KMS-11 (cell line): ENCODE measurements at regions not wholly inside any gene's neighbourhood (a gene's known extent, or its start where the extent isn't known, plus 50 kb on each side); places are given as distances from the start of the nearest gene placed in this dataset.

Source experiments
- H2AFZ ChIP-seq: fragments of 200-600 bp; sonication (generic); 2 replicates; pipeline ENCODE4 v1.6.1; 2016; ENCODE audit warnings: antibody characterized with exemption, mixed run types, low read depth
- H3K27ac ChIP-seq: fragments of 200-600 bp; sonication (generic); 2 replicates; pipeline ENCODE4 v1.6.1; 2016; ENCODE audit warnings: mild to moderate bottlenecking, mixed run types
- H3K27me3 ChIP-seq: fragments of 200-600 bp; sonication (generic); 2 replicates; pipeline ENCODE4 v1.6.1; 2017; ENCODE audit warnings: mild to moderate bottlenecking, low read depth, mixed run types, moderate library complexity; ENCODE audit not compliant: insufficient read depth
- H3K36me3 ChIP-seq: fragments of 200-600 bp; sonication (generic); 2 replicates; pipeline ENCODE4 v1.6.1; 2017; ENCODE audit warnings: mild to moderate bottlenecking, mixed run types; ENCODE audit not compliant: insufficient read depth
- H3K4me1 ChIP-seq: fragments of 200-600 bp; sonication (generic); 2 replicates; pipeline ENCODE4 v1.6.1; 2016; ENCODE audit warnings: mild to moderate bottlenecking, low read depth, mixed run types; ENCODE audit not compliant: poor library complexity, severe bottlenecking
- H3K4me2 ChIP-seq: fragments of 200-600 bp; sonication (generic); 2 replicates; pipeline ENCODE4 v1.7.0; 2016; ENCODE audit warnings: mild to moderate bottlenecking, mixed run types
- H3K4me3 ChIP-seq: fragments of 200-600 bp; sonication (generic); IDR thresholded peaks from 2 replicates; pipeline ENCODE4 v1.6.1; 2017; ENCODE audit warnings: low read depth, low read length, mixed read lengths; ENCODE audit not compliant: insufficient read depth
- H3K79me2 ChIP-seq: fragments of 200-600 bp; sonication (generic); 2 replicates; pipeline ENCODE4 v1.6.1; 2016; ENCODE audit warnings: low read depth, mixed run types; ENCODE audit not compliant: insufficient read depth
- H3K9ac ChIP-seq: fragments of 200-600 bp; sonication (generic); 2 replicates; pipeline ENCODE4 v1.6.1; 2016; ENCODE audit warnings: mild to moderate bottlenecking, mixed run types
- H4K20me1 ChIP-seq: fragments of 200-600 bp; sonication (generic); 2 replicates; pipeline ENCODE4 v1.6.1; 2016; ENCODE audit warnings: mild to moderate bottlenecking, mixed run types; ENCODE audit not compliant: insufficient read depth
- TF ChIP-seq, protein P1 (sequence below): fragments of 200-600 bp; sonication (generic); conservative IDR thresholded peaks from 2 replicates; pipeline ENCODE4 v1.6.1; 2017; ENCODE audit warnings: low read depth, mild to moderate bottlenecking, antibody characterized with exemption, low read length, moderate library complexity, mixed read lengths

DNA sequence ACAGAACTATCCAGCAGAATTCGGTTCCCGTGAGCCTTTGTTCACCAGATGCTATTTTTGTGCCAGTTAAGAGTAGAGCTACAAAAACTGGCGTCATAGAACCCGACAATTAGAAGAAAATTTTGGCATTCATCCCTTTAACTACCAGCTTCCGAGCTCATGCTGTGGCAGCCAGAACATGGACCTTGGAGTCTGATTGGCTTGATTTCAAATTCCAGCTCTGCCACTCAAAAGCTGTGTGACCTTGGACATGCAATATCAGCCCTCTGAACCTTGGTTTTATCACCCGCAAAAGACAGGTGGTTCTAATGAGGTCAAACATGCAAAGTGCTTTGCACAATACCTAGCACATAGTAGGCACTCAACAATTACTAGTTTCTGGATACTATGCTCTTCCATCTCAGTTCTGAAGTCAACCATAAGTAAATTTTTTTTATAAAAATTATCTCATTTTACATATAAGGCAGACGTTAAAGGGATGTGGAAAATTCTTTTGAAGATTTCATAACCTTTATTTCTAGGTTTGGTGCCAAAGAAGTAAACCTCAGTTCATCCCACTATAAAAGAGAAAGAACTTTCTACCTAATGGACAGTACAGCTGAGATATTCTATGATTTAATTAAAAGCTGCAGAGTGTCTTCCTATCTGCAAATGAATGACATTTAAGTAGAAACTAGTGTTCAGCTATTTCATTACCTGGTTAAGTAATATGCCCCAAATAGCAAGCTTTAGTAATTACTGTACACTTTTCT, 331.5 kb downstream of the HAPSTR1 start:
- Histone ChIP-seq H3K4me1 (no peaks in the 10 kb centered on the region), H2AFZ (no peak overlapping the region), H4K20me1 (no peaks in the 10 kb centered on the region), H3K79me2 (no peaks in the 10 kb centered on the region), H3K27me3 (no peaks in the 10 kb centered on the region), H3K27ac (no peak overlapping the region), H3K4me3 (no peak overlapping the region), H3K4me2 (no peak overlapping the region), H3K9ac (no peak overlapping the region), H3K36me3 (no peaks in the 10 kb centered on the region)
- TF ChIP-seq, protein P1, sequence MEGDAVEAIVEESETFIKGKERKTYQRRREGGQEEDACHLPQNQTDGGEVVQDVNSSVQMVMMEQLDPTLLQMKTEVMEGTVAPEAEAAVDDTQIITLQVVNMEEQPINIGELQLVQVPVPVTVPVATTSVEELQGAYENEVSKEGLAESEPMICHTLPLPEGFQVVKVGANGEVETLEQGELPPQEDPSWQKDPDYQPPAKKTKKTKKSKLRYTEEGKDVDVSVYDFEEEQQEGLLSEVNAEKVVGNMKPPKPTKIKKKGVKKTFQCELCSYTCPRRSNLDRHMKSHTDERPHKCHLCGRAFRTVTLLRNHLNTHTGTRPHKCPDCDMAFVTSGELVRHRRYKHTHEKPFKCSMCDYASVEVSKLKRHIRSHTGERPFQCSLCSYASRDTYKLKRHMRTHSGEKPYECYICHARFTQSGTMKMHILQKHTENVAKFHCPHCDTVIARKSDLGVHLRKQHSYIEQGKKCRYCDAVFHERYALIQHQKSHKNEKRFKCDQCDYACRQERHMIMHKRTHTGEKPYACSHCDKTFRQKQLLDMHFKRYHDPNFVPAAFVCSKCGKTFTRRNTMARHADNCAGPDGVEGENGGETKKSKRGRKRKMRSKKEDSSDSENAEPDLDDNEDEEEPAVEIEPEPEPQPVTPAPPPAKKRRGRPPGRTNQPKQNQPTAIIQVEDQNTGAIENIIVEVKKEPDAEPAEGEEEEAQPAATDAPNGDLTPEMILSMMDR: no peak

DNA sequence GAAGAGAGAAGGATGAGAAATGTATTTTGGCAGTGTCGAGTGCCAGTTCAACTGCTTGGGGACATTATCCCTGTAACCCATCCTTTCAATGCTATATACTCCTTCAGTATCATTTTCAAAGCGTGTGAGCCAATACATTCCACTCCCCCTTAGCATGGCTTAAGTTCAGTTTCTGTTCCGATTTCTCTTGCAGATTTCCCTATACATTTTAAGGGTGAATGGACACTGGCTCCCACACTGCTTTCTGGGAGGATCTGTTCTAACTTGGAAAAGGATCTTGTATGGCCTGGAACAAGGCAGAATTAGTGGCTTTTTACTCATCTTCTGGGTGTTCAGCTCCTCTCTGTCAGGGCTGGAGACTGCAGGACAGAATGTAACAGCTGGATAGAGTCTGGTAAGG, 333.8 kb downstream of the HAPSTR1 start:
- no peaks in the 10 kb centered on the region for H3K79me2 ChIP-seq
- H2AFZ ChIP-seq: no peak overlapping the region
- H3K36me3 ChIP-seq: no peaks in the 10 kb centered on the region
- H3K27me3 ChIP-seq: no peaks in the 10 kb centered on the region
- H3K4me2 ChIP-seq: no peak overlapping the region
- no peaks in the 10 kb centered on the region for H3K4me1 ChIP-seq
- no peak overlapping the region for H3K27ac ChIP-seq
- no peaks in the 10 kb centered on the region for H4K20me1 ChIP-seq
- TF ChIP-seq, protein P1: no peak
- no peak overlapping the region for H3K9ac ChIP-seq
- H3K4me3 ChIP-seq: no peak overlapping the region

DNA sequence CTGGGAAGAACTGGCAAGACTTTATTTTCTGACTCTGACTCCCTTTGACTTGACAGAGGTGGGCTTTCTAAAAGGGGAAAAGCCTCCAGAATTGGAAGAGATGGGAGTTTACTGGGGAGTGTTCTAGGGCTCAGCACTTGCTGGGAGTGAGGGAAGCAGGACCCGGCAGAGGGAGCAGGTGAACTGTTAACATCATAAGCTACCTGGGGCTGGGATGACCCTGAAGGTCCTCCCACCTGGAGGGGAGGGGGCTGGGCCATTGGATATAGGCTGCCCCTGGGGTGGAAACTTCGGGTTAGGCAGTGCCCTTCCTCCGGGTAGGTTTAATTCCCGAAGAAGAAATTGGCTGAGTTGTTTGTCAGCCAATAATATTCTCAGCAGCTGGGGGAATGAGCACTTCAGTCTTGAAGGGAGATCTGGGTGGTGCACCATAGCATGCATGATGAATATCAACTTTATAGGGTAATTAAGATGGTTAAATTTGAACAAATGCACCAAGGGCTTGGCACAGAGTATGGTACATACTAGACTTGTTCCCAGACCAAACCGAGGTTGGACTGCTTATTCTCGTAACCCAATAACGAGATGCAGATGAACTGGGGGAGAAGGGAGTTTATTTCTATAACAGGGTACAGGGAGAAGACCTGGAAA, 337.0 kb downstream of the HAPSTR1 start:
- Histone ChIP-seq H3K4me1 (no peaks in the 10 kb centered on the region), H3K36me3 (no peaks in the 10 kb centered on the region), H4K20me1 (no peaks in the 10 kb centered on the region), H3K79me2 (no peaks in the 10 kb centered on the region), H3K4me3 (no peak overlapping the region), H3K27ac (no peak overlapping the region), H3K9ac (no peak overlapping the region), H3K4me2 (no peak overlapping the region), H3K27me3 (no peaks in the 10 kb centered on the region), H2AFZ (no peak overlapping the region)
- TF ChIP-seq, protein P1: no peak

DNA sequence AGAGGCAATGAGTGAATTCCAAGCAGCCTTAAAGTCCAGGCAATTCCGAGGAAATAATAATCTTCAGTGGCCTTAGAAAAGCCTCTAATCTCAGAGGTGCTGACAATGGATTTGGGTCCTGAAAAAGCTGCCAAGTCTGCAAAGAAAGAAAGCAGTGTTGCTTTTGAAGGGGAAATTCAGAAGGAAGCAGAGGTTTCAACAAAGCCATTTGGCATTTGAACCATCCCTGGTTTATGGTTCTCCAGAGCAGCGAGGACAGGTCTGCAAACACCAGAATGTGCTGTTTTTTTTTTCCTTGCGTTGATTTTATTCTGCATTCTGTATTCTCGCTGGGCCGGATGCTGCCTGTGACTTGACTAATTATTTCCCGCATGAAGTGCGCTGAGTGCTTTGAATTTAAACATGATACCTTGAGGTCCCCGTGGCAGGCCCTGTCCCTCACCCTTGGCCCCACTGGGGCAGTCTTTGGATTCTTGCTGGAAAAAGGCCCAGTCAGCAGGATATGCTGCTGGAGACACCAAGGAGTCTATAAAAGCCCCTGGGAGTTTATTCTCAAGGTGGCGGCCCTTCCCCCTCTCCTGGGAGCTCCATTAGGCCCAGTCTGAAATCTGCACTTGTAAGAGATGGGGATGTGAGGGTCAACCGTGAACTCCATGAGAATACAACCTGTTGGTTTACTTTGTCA, 338.3 kb downstream of the HAPSTR1 start:
- Histone ChIP-seq H3K4me3 (no peak overlapping the region), H3K4me2 (no peak overlapping the region), H3K4me1 (no peaks in the 10 kb centered on the region), H3K27ac (no peak overlapping the region), H4K20me1 (no peaks in the 10 kb centered on the region), H3K27me3 (no peaks in the 10 kb centered on the region), H3K36me3 (no peaks in the 10 kb centered on the region), H3K9ac (no peak overlapping the region), H2AFZ (no peak overlapping the region), H3K79me2 (no peaks in the 10 kb centered on the region)
- TF ChIP-seq, protein P1: no peak
